ENCODE measurements at regions not wholly inside any gene's neighbourhood (a gene's known extent, or its start where the extent isn't known, plus 50 kb on each side); places are given as distances from the start of the nearest gene placed in this dataset.
"Not testable (repeated sequence)": the region's sequence is repeated elsewhere in the genome, so short reads cannot be mapped to it uniquely, and the experiment has no call there.

GRCh38 chr15:45812200-45812599 is 177.4 kb downstream of the SQOR start:
- DNase-seq: no peak

- not testable (repeated sequence) for DNase-seq
Observed at GRCh38 chr15:45817578-45817977, 182.7 kb downstream of the SQOR start.

- DNase-seq: no peak
Observed at GRCh38 chr15:45821390-45821789, 186.6 kb downstream of the SQOR start.

GRCh38 chr15:45822968-45823367 is 188.1 kb downstream of the SQOR start:
- DNase-seq: not testable (repeated sequence)

GRCh38 chr15:45827275-45827674 is 192.4 kb downstream of the SQOR start:
- no peak for DNase-seq

GRCh38 chr15:45827766-45828165 is 192.9 kb downstream of the SQOR start:
- no peak for DNase-seq

- DNase-seq: no peak
Observed at GRCh38 chr15:45829336-45830153, 194.7 kb downstream of the SQOR start.

GRCh38 chr15:45831787-45832186 is 197.0 kb downstream of the SQOR start:
- DNase-seq: no peak

GRCh38 chr15:45834622-45835021 is 199.8 kb downstream of the SQOR start:
- DNase-seq: no peak

- no peak for DNase-seq
Observed at GRCh38 chr15:45842151-45842550, 207.3 kb downstream of the SQOR start.

- DNase-seq: no peak
Observed at GRCh38 chr15:45847645-45848044, 212.8 kb downstream of the SQOR start.

GRCh38 chr15:45849136-45849535 is 214.3 kb downstream of the SQOR start:
- DNase-seq: no peak

GRCh38 chr15:45854455-45855202 is 219.8 kb downstream of the SQOR start:
- no peak for DNase-seq

GRCh38 chr15:45855210-45855906 is 220.5 kb downstream of the SQOR start:
- DNase-seq: no peak

- no peak for DNase-seq
Observed at GRCh38 chr15:45855907-45856579, 221.2 kb downstream of the SQOR start.

- no peak for DNase-seq
Observed at GRCh38 chr15:45857291-45857690, 222.5 kb downstream of the SQOR start.

- no peak for DNase-seq
Observed at GRCh38 chr15:45858491-45858890, 223.7 kb downstream of the SQOR start.

GRCh38 chr15:45862034-45862433 is 227.2 kb downstream of the SQOR start:
- no peak for DNase-seq

- DNase-seq: no peak
Observed at GRCh38 chr15:45863881-45864580, 229.2 kb downstream of the SQOR start.

GRCh38 chr15:45866616-45867015 is 231.8 kb downstream of the SQOR start:
- no peak for DNase-seq

- DNase-seq: no peak
Observed at GRCh38 chr15:45867281-45867680, 232.5 kb downstream of the SQOR start.

GRCh38 chr15:45868109-45868691 is 233.4 kb downstream of the SQOR start:
- no peak for DNase-seq
